Liver (tissue), 8 donors: ENCODE measurements at regions not wholly inside any gene's neighbourhood (a gene's known extent, or its start where the extent isn't known, plus 50 kb on each side); places are given as distances from the start of the nearest gene placed in this dataset.

Experiments used
- DNase-seq: peaks from one replicate; pipeline ENCODE4 v3.0.0-alpha.2; 2017; ENCODE audit warnings: low spot score
- H3K27ac ChIP-seq, 2 donors: one replicate each; pipeline ENCODE4 v1.7.0; 2013; ENCODE audit warnings: inconsistent platforms in 2 of 2, low read length in 2 of 2, control low read depth in 1 of 2, low read depth in 1 of 2, mild to moderate bottlenecking in 1 of 2
- H3K27me3 ChIP-seq, 4 donors: one replicate each; pipeline versions ENCODE4 v1.6.1 to v1.7.0; 2013; ENCODE audit warnings: low read length in 3 of 4, inconsistent platforms in 1 of 4, mild to moderate bottlenecking in 1 of 4, moderate library complexity in 1 of 4; ENCODE audit not compliant: control insufficient read depth in 4 of 4, insufficient read depth in 4 of 4
- H3K36me3 ChIP-seq, 4 donors: one replicate each; pipeline versions ENCODE4 v1.6.1 to v1.7.0; 2013; ENCODE audit warnings: low read length in 3 of 4, mild to moderate bottlenecking in 3 of 4, low read depth in 1 of 4, moderate library complexity in 1 of 4; ENCODE audit not compliant: control insufficient read depth in 4 of 4, insufficient read depth in 3 of 4
- H3K4me1 ChIP-seq, 4 donors: one replicate each; pipeline versions ENCODE4 v1.6.1 to v1.7.0; 2013; ENCODE audit warnings: low read length in 3 of 4, mild to moderate bottlenecking in 3 of 4, moderate library complexity in 1 of 4; ENCODE audit not compliant: control insufficient read depth in 4 of 4, insufficient read depth in 4 of 4
- H3K4me3 ChIP-seq, 3 donors: one replicate each; pipeline versions ENCODE4 v1.6.1 to v1.7.0; 2013; ENCODE audit warnings: low read length in 3 of 3, control low read depth in 1 of 3, low read depth in 1 of 3, mild to moderate bottlenecking in 1 of 3
- H3K9ac ChIP-seq, 2 donors: one replicate each; pipeline ENCODE4 v1.7.0; 2013; ENCODE audit warnings: low read length in 2 of 2, mild to moderate bottlenecking in 2 of 2, moderate library complexity in 2 of 2, control low read depth in 1 of 2, low read depth in 1 of 2
- H3K9me3 ChIP-seq, 4 donors: one replicate each; pipeline versions ENCODE4 v1.6.1 to v1.7.0; 2013; ENCODE audit warnings: low read length in 3 of 4; ENCODE audit not compliant: control insufficient read depth in 4 of 4
- ATF3 ChIP-seq: IDR thresholded peaks from 2 replicates; pipeline ENCODE4 v1.6.1; 2016; ENCODE audit warnings: antibody characterized with exemption
- EGR1 ChIP-seq, 2 donors: IDR thresholded peaks; 2 replicates each; pipeline ENCODE4 v1.6.1; 2016 to 2018; ENCODE audit warnings: antibody characterized with exemption in 2 of 2, low read depth in 2 of 2
- FOXA1 ChIP-seq: IDR thresholded peaks from 2 replicates; pipeline ENCODE4 v1.6.1; 2016; ENCODE audit warnings: antibody characterized with exemption
- GABPA ChIP-seq, 2 donors: IDR thresholded peaks in 1 of 2; conservative IDR thresholded peaks in 1 of 2; 2 replicates each; pipeline ENCODE4 v1.6.1; 2016; ENCODE audit warnings: antibody characterized with exemption in 2 of 2, mild to moderate bottlenecking in 1 of 2, moderate library complexity in 1 of 2
- HNF4G ChIP-seq: IDR thresholded peaks from 2 replicates; pipeline ENCODE4 v1.6.1; 2016; ENCODE audit warnings: antibody characterized with exemption
- JUND ChIP-seq, 2 donors: IDR thresholded peaks; 2 replicates each; pipeline ENCODE4 v1.6.1; 2016; ENCODE audit warnings: antibody characterized with exemption in 2 of 2
- MAX ChIP-seq: IDR thresholded peaks from 2 replicates; pipeline ENCODE4 v1.6.1; 2016; ENCODE audit warnings: antibody characterized with exemption
- NR2F2 ChIP-seq: IDR thresholded peaks from 2 replicates; pipeline ENCODE4 v1.6.1; 2016; ENCODE audit warnings: antibody characterized with exemption
- RAD21 ChIP-seq, 2 donors: IDR thresholded peaks; 2 replicates each; pipeline ENCODE4 v1.6.1; 2016; ENCODE audit warnings: antibody characterized with exemption in 2 of 2, mild to moderate bottlenecking in 2 of 2
- RXRA ChIP-seq, 2 donors: IDR thresholded peaks; 2 replicates each; pipeline ENCODE4 v1.6.1; 2017 to 2018; ENCODE audit warnings: antibody characterized with exemption in 2 of 2, mild to moderate bottlenecking in 1 of 2
- TAF1 ChIP-seq: conservative IDR thresholded peaks from 2 replicates; pipeline ENCODE4 v1.6.1; 2016; ENCODE audit warnings: antibody characterized with exemption, mild to moderate bottlenecking
- YY1 ChIP-seq: IDR thresholded peaks from 2 replicates; pipeline ENCODE4 v1.6.1; 2016; ENCODE audit warnings: antibody characterized with exemption, mild to moderate bottlenecking
- ZBTB33 ChIP-seq: IDR thresholded peaks from 2 replicates; pipeline ENCODE4 v1.6.1; 2016; ENCODE audit warnings: antibody characterized with exemption
- WGBS: extraction: QIAGEN DNeasy Blood & Tissue Kit; methylation state at CpG from one replicate; pipeline ENCODE4 v1.1.7; 2013; 5-methylcytosine and 5-hydroxymethylcytosine counted together
- TF ChIP-seq, protein P1 (sequence below): fragments of 150-350 bp; IDR thresholded peaks from 2 replicates; pipeline ENCODE4 v1.5.1; 2017; ENCODE audit warnings: improper control_type of control experiment, low read depth, low read length; ENCODE audit not compliant: missing input control
- TF ChIP-seq, protein P2 (sequence below): IDR thresholded peaks from 2 replicates; pipeline ENCODE4 v1.6.1; 2016; ENCODE audit warnings: antibody characterized with exemption, mild to moderate bottlenecking
- donor health status: healthy.
- donor health status: healthy.
- donor health status: healthy.
- donor health status: healthy.
- donor health status: healthy.

- TF ChIP-seq RAD21 (IDR thresholded peaks at IDR 0.05): no peak
- TF ChIP-seq YY1: no peak
- no peak for TF ChIP-seq TAF1
Observed at GRCh38 chr4:128735714-128736113, 73.8 kb upstream of the JADE1 start (continued).

DNA sequence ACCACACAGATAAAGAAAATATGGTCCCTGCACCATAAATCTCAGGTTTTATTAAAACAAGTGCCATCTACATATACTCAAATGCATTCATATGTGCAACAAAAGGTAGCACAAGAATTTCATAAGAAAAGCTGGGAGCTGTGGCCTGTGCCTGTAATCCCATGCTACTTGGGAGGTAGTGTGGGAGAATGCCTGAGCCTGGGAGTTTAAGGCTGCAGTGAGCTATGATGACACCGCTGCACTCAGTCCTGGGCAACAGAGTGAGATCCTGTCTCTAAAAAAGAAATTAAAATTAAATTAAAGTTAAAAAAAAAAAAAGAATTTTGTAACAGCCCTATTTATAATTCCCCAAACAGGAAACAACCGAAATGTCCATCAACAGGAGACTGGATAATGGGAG lies 81.3 kb upstream of the JADE1 start:
- whole genome bisulfite sequencing: 95% methylated on average over 2 of the region's 2 CpGs
- H3K27ac ChIP-seq: no peak overlapping the region
- TF ChIP-seq, protein P1, sequence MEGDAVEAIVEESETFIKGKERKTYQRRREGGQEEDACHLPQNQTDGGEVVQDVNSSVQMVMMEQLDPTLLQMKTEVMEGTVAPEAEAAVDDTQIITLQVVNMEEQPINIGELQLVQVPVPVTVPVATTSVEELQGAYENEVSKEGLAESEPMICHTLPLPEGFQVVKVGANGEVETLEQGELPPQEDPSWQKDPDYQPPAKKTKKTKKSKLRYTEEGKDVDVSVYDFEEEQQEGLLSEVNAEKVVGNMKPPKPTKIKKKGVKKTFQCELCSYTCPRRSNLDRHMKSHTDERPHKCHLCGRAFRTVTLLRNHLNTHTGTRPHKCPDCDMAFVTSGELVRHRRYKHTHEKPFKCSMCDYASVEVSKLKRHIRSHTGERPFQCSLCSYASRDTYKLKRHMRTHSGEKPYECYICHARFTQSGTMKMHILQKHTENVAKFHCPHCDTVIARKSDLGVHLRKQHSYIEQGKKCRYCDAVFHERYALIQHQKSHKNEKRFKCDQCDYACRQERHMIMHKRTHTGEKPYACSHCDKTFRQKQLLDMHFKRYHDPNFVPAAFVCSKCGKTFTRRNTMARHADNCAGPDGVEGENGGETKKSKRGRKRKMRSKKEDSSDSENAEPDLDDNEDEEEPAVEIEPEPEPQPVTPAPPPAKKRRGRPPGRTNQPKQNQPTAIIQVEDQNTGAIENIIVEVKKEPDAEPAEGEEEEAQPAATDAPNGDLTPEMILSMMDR: no peak
- TF ChIP-seq RXRA (IDR thresholded peaks at IDR 0.05): no peak
- no peak for TF ChIP-seq HNF4G
- TF ChIP-seq GABPA (IDR thresholded peaks at IDR 0.05 in 1 of 2, conservative IDR thresholded peaks at IDR 0.05 in 1 of 2): no peak
- TF ChIP-seq RAD21 (IDR thresholded peaks at IDR 0.05): no peak
- no peak for TF ChIP-seq EGR1 (IDR thresholded peaks at IDR 0.05; ENCODE audit: low read depth in 2 of 2)
- no peak for TF ChIP-seq TAF1
- no peak for TF ChIP-seq ZBTB33
- no peak for TF ChIP-seq ATF3
- no peak for TF ChIP-seq NR2F2
- TF ChIP-seq MAX: no peak
- no peak for TF ChIP-seq FOXA1
- no peak for TF ChIP-seq JUND (IDR thresholded peaks at IDR 0.05)
- TF ChIP-seq, protein P2, sequence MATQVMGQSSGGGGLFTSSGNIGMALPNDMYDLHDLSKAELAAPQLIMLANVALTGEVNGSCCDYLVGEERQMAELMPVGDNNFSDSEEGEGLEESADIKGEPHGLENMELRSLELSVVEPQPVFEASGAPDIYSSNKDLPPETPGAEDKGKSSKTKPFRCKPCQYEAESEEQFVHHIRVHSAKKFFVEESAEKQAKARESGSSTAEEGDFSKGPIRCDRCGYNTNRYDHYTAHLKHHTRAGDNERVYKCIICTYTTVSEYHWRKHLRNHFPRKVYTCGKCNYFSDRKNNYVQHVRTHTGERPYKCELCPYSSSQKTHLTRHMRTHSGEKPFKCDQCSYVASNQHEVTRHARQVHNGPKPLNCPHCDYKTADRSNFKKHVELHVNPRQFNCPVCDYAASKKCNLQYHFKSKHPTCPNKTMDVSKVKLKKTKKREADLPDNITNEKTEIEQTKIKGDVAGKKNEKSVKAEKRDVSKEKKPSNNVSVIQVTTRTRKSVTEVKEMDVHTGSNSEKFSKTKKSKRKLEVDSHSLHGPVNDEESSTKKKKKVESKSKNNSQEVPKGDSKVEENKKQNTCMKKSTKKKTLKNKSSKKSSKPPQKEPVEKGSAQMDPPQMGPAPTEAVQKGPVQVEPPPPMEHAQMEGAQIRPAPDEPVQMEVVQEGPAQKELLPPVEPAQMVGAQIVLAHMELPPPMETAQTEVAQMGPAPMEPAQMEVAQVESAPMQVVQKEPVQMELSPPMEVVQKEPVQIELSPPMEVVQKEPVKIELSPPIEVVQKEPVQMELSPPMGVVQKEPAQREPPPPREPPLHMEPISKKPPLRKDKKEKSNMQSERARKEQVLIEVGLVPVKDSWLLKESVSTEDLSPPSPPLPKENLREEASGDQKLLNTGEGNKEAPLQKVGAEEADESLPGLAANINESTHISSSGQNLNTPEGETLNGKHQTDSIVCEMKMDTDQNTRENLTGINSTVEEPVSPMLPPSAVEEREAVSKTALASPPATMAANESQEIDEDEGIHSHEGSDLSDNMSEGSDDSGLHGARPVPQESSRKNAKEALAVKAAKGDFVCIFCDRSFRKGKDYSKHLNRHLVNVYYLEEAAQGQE: no peak
- H3K27me3 ChIP-seq: no peaks in the 10 kb centered on the region
- H3K36me3 ChIP-seq: no peaks in the 10 kb centered on the region
- H3K4me3 ChIP-seq: no peak overlapping the region
- no peaks in the 10 kb centered on the region for H3K9me3 ChIP-seq
- H3K9ac ChIP-seq: no peak overlapping the region
- peaks cover 2 to 6% (median 5%) of the 10 kb centered on the region in 4 donors for H3K4me1 ChIP-seq
- no peak for DNase-seq
